ENCODE measurements at regions not wholly inside any gene's neighbourhood (a gene's known extent, or its start where the extent isn't known, plus 50 kb on each side); places are given as distances from the start of the nearest gene placed in this dataset.
"Not testable (repeated sequence)": the region's sequence is repeated elsewhere in the genome, so short reads cannot be mapped to it uniquely, and the experiment has no call there.

GRCh38 chr2:226575928-226576327, 223.7 kb downstream of the IRS1 start:
- no peak for DNase-seq

DNA sequence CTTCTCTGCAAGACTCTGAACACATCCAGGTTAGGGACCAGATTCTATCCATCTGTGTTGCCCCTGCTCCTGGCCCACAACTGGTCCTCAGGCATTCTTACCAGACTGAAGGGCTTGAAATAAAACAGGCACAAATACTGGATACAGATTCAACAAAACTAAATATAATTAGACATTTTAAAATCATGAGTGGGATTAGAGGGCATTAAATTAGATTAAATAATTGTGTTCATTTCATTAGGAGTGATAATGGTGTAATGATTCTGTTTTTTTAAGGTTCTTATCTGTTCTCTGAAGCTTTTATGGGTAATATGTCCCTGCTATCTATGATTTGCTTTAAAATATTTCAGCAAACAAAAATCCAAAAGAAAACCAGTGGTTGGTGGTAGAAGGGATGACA, 226.5 kb downstream of the IRS1 start:
- no peak for DNase-seq

- no peak for DNase-seq
Observed at GRCh38 chr2:226564667-226565066, 235.0 kb downstream of the IRS1 start.

GRCh38 chr2:226561962-226562361, 237.7 kb downstream of the IRS1 start:
- no peak for DNase-seq

- DNase-seq = no peak
Observed at GRCh38 chr2:226560325-226560724, 239.3 kb downstream of the IRS1 start.

- no peak for DNase-seq
Observed at GRCh38 chr2:226559536-226559935, 240.1 kb downstream of the IRS1 start.

DNA sequence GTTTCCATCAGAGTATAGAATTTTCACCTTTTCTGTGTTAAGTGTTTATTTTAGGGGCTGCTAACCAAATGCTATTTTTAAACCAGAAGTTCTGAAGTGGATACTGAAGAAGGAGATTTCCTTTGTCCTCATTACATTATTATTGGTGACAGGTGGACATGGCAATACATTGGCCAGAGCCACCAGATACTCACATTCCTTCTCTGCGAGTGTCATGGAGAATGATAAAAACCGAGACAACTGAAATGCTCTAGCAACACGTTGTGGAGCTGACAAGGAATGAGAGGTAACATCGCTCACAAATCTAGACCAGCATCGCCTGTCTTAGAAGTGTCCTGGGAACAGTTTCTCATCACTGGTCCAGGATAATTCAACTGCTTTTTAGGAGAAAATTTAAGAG, 241.2 kb downstream of the IRS1 start:
- no peak for DNase-seq

DNA sequence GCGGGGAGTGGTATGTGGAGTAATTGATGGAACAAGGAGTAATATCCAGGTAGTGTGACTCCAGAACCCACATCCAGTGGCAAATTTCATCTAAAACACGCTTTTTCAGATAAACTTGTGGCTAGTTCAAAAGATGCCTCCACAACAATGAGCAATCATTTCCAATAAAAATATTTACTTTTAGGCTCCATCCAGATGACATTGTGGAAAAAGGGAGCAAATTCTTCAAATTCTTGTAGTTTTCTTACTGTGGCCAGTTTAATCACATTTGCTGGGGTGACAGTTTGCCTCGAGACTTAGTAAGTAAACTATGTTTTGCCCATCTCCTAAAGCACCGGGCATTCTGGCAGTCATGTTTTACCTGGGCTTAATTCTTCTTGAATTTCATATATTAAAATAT, 243.6 kb downstream of the IRS1 start:
- DNase-seq = no peak

- no peak for DNase-seq
Observed at GRCh38 chr2:226554701-226555100, 244.9 kb downstream of the IRS1 start.

DNA sequence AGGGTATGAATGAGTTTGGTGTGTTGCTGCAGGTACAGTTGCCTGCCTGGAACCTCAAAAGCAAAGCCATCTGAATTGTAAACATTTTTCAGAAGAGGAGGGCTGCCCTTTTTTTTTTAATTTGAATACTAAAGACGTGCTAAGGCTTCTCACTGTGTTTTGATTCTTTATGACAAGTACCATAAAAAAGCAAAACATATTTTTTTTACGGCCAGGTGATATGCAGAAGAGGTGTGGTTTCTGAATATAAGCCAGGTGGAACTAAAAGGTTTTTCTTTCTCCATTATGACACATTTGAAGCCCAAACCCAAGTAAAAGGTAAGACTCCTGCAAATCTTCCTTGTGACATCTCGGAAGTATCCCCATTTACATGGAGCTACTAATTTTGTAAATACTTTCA, 246.3 kb downstream of the IRS1 start:
- DNase-seq = no peak

GRCh38 chr2:226552571-226553285, 246.9 kb downstream of the IRS1 start:
- no peak for DNase-seq

GRCh38 chr2:226551522-226552250, 247.9 kb downstream of the IRS1 start:
- DNase-seq = no peak

- no peak for DNase-seq
Observed at GRCh38 chr2:226550801-226551200, 248.8 kb downstream of the IRS1 start.

DNA sequence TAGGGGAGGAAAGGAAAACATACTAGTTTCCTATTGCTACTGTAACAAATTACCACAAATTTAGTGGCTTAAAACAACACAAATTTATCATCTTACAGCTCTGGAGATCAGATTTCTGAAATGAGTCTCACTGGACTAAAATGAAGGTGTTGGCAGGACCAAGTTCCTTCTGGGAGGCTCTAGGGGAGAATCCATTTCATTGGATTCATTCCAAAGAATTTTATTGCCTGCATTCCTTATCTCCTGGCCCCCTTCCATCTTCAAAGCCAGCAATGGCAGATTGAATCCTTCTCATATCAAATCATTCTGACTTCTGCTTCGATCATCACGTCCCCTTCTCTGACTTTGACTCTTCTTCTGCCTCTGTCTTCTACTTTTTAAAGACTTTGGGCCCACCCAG, 250.9 kb downstream of the IRS1 start:
- no peak for DNase-seq

DNA sequence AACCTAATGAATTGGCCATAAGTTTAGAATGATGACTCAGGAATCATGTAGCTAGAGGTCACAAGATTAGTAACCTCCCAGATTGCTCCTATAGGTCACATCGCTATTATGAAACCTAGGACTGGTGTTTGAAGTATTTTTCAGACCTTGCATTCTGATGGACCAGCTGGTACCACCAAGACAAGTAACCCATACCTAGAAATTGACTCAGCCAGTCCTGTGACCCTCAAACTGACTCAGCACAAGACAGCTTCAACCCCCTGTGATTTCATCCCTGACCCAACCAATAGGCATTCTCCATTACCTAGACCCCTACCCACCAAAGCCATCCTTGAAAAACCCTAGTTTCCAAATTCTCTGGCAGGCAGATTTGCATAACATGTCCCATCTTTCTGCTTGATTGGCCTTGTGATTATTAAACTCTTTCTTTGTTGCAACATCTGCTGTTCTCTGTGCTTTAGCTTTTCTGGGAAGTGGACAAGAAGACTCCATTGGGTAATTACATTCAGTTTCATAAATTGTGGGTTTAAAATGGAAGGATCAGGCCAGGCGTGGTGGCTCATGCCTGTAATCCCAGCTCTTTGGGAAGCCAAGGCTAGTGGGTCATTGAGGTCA, 254.9 kb downstream of the IRS1 start:
- no peak for DNase-seq

DNA sequence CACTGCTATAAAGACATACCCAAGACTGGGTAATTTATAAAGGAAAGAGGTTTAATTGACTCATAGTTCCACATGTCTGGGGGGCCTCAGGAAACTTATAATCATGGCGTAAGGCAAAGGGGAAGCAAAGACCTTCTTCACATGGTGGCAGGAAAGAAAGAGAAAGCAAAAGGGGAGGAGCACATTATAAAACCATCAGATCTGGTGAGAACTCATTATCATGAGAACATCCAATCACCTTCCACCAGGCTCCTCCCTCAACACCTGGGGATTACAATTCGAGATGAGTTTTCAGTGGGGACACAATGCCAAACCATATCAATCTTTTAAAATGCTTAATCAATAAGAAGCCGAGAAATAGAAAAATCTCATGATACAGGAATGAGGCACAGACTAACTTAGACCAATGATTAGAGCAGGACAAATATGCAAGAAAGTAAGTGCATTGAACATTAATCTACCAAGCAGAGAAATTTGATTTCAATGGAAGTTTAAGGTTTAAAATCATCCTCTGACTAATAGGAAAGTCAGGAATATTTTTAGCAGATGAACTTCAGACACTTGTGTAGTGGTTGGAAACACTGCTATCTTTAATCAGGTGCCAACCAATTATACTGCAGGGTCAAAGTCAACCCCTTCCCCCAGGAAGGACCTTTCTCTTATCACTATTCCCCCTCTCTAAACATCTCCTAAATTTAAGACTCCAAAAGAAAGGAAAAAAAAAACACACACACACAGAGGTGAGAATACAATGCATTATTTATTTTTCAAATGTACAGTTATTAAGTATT, 259.2 kb downstream of the IRS1 start:
- DNase-seq = no peak

DNA sequence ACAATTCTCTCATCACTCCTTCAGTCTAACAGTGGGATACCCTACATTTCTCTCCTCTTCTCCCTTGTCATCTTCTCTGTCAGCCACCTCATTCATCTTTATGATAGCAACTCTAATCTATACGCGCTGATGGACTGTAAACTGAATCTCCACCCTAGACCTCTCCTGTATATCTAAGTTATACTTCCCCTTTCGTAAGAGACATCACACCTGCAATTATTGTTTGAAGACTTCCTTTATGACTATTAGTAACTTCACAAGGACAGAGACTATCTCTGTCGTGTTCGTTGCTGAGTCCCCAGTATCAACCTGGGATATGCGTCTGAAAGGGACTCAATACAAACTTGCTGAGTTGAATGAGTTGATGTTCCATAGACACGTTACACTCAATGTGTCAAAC, 263.2 kb downstream of the IRS1 start:
- DNase-seq = no peak

DNA sequence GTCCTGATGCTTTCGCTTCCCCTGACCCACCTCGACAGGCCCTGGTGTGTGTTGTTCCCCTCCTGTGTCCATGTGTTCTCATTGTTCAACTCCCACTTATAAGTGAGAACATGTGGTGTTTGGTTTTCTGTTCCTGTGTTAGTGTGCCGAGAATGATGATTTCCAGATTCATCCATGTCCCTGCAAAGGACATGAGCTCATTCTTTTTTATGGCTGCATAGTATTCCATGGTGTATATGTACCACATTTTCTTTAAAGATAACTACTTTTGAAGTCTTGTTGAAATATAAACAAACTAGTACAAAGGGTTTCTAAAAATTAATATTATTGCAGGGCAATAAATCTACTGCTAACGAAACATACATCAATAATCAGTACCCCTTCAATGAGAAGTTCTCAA, 266.6 kb downstream of the IRS1 start:
- not testable (repeated sequence) for DNase-seq

DNA sequence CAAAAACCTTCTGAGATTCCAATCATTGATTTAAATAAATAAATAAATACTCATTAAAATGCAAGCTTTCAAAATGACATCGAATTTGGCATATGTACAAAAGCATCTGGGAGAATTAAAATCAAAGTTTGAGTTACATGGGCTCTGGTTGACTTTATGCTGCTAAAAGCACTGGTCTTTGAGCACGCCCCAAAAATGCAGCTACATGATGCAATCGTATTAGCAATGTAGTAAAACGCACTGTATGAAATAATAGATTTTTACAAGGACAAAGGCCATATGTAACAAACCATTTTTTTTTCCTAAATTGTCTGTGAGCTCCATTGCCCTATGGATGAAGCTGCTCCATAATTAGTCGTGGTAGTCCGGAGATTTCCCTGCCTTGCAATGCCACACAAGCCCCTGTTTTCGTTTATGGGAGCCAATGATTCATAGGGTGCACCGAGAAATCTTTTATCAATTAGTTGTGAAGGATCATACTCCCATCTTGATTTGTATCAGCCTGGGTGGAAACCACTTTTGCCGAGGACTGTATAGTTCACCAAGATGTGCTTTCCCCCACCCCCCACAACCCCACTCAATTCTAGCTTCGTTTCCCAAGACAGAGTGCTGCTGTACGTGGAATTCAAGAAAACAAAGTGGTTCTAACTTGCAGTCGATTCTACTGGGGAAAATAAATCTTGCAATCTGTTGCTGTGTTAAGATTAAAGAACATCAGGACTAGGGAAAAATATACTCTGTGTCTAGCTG, 268.4 kb downstream of the IRS1 start:
- DNase-seq = no peak

DNA sequence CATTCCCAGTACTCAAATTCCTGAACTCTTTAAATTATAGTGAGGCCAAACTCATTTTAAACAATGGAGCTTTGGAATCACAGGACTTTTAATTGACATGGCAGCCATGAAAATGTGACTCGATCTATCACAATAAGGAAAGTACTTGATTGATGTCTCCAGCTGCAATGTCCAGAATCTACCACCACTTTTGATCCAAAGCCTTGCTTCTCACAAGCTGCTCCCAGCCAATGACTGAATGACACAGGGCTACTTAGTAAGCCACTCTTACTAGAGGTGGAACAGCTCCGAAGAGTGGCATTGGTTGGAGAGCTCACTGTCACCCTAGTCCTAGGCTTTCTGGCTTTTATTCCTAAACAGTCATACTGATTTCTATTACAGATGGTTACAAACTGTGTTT, 270.1 kb downstream of the IRS1 start:
- no peak for DNase-seq

DNA sequence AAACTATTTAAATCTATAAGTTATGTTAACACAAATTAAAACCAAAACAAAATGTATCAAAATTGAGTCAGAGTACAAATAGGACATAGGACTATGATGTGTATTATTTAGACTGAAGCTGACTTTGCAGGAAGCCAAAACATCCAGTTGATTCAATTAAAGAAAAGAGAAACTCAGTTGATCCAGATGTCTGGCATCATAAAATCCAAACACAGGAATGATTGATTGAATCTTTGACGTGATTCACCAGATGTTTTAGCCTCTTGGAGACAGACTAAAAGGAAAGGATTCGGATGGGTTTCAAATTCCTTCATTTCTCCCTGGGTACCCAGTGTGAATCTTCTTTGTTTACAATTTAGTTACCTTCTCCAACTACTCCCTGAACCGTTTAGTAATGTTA, 272.9 kb downstream of the IRS1 start:
- DNase-seq = no peak

DNA sequence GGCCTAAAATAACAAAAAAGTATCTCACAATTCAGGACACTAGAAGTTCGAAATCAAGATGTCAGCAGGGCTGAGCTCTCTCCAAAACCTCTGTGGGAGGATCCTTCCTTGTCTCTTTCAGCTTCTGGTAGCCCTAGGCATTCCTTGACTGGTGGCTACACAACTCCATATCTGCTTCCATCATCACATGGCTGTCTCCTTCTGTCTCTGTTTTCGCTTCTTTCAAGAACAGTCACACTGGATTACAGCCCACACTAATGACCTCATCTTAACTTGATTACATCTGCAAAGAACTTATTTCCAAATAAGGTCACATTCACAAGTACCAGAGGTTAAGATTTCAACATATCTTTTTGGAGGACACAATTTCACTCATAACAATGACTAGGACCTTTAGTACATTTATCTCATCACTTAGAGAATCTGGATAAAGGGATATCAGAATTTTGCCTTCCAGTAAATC, 275.2 kb downstream of the IRS1 start:
- DNase-seq = no peak

GRCh38 chr2:226520723-226521122, 278.9 kb downstream of the IRS1 start:
- DNase-seq = no peak
